ENCODE measurements at regions not wholly inside any gene's neighbourhood (a gene's known extent, or its start where the extent isn't known, plus 50 kb on each side); places are given as distances from the start of the nearest gene placed in this dataset.
A peak's percentile ranks its signal among the peaks of the same experiment; 100 is the strongest.
"Not testable (repeated sequence)": the region's sequence is repeated elsewhere in the genome, so short reads cannot be mapped to it uniquely, and the experiment has no call there.

- H3K27me3 ChIP-seq (ENCODE audit: control insufficient read depth, insufficient read depth), result no peaks in the 10 kb centered on the region
- intact Hi-C loops (cut with DNase I), result loop anchor here in 3 of 4 donors (5.0 kb wide), 1 partner anchor 275 kb away; no protein-coding TSS in a partner anchor
- H3K4me1 ChIP-seq (ENCODE audit: control insufficient read depth, insufficient read depth, low read length), result no peaks in the 10 kb centered on the region
- H3K9me3 ChIP-seq (ENCODE audit: control insufficient read depth, low read length), result no peaks in the 10 kb centered on the region
- ATAC-seq (no peak), DNase-seq (no peak)
- H3K4me3 ChIP-seq (ENCODE audit: low read length), result no peak overlapping the region
- no peak overlapping the region for H3K27ac ChIP-seq (ENCODE audit: low read length)
- WGBS, result 73% methylated on average over 4 of the region's 4 CpGs
These were observed 171.7 kb upstream of the ZCCHC13 start for GRCh38 chrX:74132280-74132679.

- Histone ChIP-seq H3K4me1 (ENCODE audit: control insufficient read depth, insufficient read depth, low read length) (no peaks in the 10 kb centered on the region), H3K9me3 (ENCODE audit: control insufficient read depth, low read length) (no peaks in the 10 kb centered on the region), H3K27ac (ENCODE audit: low read length) (no peak overlapping the region), H3K27me3 (ENCODE audit: control insufficient read depth, insufficient read depth) (no peaks in the 10 kb centered on the region), H3K4me3 (ENCODE audit: low read length) (no peak overlapping the region)
- DNase-seq (no peak), ATAC-seq (no peak)
- intact Hi-C loops (cut with DNase I), result no loop called here
- 83% methylated on average over 6 of the region's 6 CpGs for WGBS
These were observed 184.7 kb upstream of the ZCCHC13 start for GRCh38 chrX:74119016-74119910.

DNA sequence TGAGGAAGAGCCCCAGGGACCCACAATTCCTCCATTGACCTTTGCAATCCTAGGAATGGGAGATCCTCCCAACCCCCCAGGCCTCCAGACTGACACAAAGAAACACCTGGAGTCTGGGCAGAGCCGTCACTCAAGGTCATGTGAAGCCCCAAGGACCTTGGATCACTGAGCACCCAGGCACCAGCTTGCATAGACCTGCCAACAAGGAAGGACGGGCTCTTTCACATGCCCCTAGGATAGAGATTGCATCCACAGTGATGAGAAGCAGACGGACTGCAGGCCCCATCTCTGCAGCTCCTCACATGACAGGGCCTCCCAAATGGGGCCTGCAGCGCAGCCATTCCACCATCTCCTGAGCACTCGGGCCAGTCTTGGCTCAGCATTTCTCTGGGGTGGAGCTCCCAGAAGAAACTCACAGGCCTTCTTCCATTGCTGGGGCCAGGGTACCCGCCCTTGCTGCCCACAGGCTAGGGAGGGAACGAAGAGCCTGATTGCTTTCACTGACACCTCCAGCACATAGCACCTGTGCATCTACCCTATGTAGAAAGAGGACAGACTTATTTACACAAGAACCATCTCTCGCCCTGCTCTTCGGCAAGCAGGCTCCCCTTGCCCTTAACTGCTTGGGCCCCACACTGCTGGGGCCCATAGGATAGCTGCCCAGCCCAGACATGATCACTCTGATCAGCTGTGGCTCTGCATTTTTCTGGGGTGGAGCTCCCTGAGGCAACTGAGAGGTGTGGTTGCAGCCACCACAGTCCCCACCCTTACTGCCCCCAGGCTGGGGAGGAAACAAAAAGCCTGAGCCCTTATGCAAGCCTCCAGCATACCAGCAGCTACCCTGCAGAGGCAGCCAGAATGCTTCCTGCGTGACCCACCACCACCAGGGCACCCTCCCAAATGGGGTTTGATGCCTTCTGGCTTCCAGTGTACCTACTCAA lies 185.7 kb upstream of the ZCCHC13 start:
- ATAC-seq, result no peak
- H3K27ac ChIP-seq (ENCODE audit: low read length), result no peak overlapping the region
- WGBS, result 92% methylated on average over 10 of the region's 10 CpGs
- H3K4me1 ChIP-seq (ENCODE audit: control insufficient read depth, insufficient read depth, low read length), result no peaks in the 10 kb centered on the region
- DNase-seq, result no peak
- no peak overlapping the region for H3K4me3 ChIP-seq (ENCODE audit: low read length)
- intact Hi-C loops (cut with DNase I), result no loop called here
- H3K9me3 ChIP-seq (ENCODE audit: control insufficient read depth, low read length), result no peaks in the 10 kb centered on the region
- no peaks in the 10 kb centered on the region for H3K27me3 ChIP-seq (ENCODE audit: control insufficient read depth, insufficient read depth)

DNA sequence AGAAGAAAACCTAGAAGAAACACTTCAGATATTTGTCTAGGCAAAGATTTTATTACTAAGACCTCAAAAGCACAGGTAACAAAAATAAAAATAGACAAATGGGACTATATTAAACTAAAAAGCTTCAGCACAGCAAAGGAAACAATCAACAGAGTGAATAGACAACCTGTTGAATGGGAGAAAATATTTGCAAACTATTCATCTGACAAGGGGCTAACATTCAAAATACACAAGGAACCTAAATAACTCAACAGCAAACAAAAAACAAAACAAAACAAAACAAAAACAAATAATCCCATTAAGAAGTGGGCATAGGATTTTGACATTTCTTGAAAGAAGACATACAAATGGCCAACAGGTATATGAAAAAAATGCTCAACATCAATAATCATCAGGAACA lies 192.7 kb upstream of the ZCCHC13 start:
- Histone ChIP-seq H3K4me1 (ENCODE audit: control insufficient read depth, insufficient read depth, low read length) (no peaks in the 10 kb centered on the region), H3K4me3 (ENCODE audit: low read length) (no peak overlapping the region), H3K9me3 (ENCODE audit: control insufficient read depth, low read length) (no peaks in the 10 kb centered on the region), H3K27me3 (ENCODE audit: control insufficient read depth, insufficient read depth) (no peaks in the 10 kb centered on the region), H3K27ac (ENCODE audit: low read length) (no peak overlapping the region)
- DNase-seq (no peak), ATAC-seq (no peak)
- intact Hi-C loops (cut with DNase I), result no loop called here

- Histone ChIP-seq H3K4me3 (ENCODE audit: low read length) (no peak overlapping the region), H3K27me3 (ENCODE audit: control insufficient read depth, insufficient read depth) (no peaks in the 10 kb centered on the region), H3K4me1 (ENCODE audit: control insufficient read depth, insufficient read depth, low read length) (no peaks in the 10 kb centered on the region), H3K27ac (ENCODE audit: low read length) (no peak overlapping the region), H3K9me3 (ENCODE audit: control insufficient read depth, low read length) (no peaks in the 10 kb centered on the region)
- no peak for ATAC-seq
- no peak for DNase-seq
- intact Hi-C loops (cut with DNase I), result no loop called here
These were observed 196.3 kb upstream of the ZCCHC13 start for GRCh38 chrX:74107666-74108065.

DNA sequence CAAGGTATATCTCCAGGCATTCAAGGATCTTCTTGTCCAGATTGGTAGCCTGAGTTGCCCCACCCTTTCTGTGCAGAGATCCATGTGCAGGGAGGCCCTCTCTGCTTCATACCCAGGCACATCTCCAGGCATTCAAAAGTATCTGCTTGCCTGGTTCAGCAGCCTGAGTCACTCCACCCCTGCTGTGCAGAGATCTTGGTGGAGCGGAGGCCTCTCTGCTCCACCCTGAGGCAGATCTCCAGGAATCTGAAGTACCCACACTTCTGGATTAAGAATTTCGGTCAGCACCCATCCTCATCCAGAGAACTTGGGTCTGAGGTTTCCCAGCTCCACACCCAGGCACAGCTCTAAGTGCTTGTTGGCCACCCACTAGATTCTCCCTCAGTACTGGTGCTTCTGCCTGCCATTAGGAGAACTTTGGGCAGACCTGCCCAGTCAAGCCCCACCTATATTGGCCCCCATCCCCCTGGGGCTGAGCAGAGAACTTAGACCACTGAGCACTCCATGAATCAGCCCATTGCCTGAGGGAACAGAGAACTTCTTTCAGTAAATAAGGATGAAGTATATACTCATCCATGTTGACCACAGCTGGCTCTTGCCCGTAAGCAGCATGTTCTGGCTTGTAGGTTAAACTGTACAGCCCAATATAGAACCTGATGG lies 199.5 kb upstream of the ZCCHC13 start:
- Histone ChIP-seq H3K4me1 (ENCODE audit: control insufficient read depth, insufficient read depth, low read length) (no peaks in the 10 kb centered on the region), H3K4me3 (ENCODE audit: low read length) (no peak overlapping the region), H3K9me3 (ENCODE audit: control insufficient read depth, low read length) (no peaks in the 10 kb centered on the region), H3K27me3 (ENCODE audit: control insufficient read depth, insufficient read depth) (no peaks in the 10 kb centered on the region), H3K27ac (ENCODE audit: low read length) (no peak overlapping the region)
- intact Hi-C loops (cut with DNase I), result no loop called here
- WGBS, result 94% methylated on average over 3 of the region's 3 CpGs
- no peak for ATAC-seq
- no peak for DNase-seq

GRCh38 chrX:74098407-74098806 lies 205.6 kb upstream of the ZCCHC13 start:
- DNase-seq, result peak in 1 of 3 donors; percentile 58
- ATAC-seq; H3K9me3 ChIP-seq (ENCODE audit: control insufficient read depth, low read length); intact Hi-C loops (cut with DNase I); H3K27ac ChIP-seq (ENCODE audit: low read length); H3K27me3 ChIP-seq (ENCODE audit: control insufficient read depth, insufficient read depth); H3K4me1 ChIP-seq (ENCODE audit: control insufficient read depth, insufficient read depth, low read length); H3K4me3 ChIP-seq (ENCODE audit: low read length): not testable (repeated sequence)
- 97% methylated on average over 19 of the region's 31 CpGs for WGBS

GRCh38 chrX:74090049-74090448 lies 213.9 kb upstream of the ZCCHC13 start:
- no peak for ATAC-seq
- Histone ChIP-seq H3K4me3 (ENCODE audit: low read length) (no peak overlapping the region), H3K9me3 (ENCODE audit: control insufficient read depth, low read length) (no peaks in the 10 kb centered on the region), H3K27ac (ENCODE audit: low read length) (no peak overlapping the region), H3K4me1 (ENCODE audit: control insufficient read depth, insufficient read depth, low read length) (peaks cover 2% of the 10 kb centered on the region), H3K27me3 (ENCODE audit: control insufficient read depth, insufficient read depth) (no peaks in the 10 kb centered on the region)
- WGBS, result 28% methylated on average over 3 of the region's 3 CpGs
- intact Hi-C loops (cut with DNase I), result no loop called here
- no peak for DNase-seq

DNA sequence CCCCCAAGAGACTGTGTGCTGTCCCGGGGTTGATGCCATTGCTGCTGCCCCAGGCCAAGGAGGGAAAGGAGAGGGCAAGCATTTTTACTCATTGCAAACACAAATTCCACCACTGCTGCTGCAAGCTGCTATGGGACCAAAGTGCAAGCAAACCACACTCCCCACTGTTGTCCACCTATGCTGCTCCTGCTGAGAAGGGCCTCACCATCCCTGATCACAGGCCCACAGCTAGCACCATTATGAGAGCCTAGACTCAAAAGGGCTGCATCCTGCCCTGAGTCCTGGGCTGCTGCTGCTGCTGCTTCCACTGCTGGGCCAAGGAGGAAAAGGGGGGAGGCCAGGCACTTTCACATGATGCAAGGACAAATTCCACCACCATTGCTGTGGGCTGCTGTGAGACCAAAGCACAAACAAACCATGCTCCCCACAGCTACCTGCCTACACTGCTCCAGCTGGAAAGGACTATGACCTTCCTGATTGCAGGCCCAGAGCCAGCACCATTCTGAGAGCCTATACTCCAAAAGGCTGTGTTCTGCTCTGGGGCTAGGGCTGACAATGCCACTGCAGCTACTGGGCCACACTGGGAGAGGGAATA lies 218.2 kb upstream of the ZCCHC13 start:
- intact Hi-C loops (cut with DNase I), result no loop called here
- Histone ChIP-seq H3K27ac (ENCODE audit: low read length) (no peak overlapping the region), H3K9me3 (ENCODE audit: control insufficient read depth, low read length) (no peaks in the 10 kb centered on the region), H3K27me3 (ENCODE audit: control insufficient read depth, insufficient read depth) (no peaks in the 10 kb centered on the region), H3K4me3 (ENCODE audit: low read length) (no peak overlapping the region), H3K4me1 (ENCODE audit: control insufficient read depth, insufficient read depth, low read length) (peaks cover 2% of the 10 kb centered on the region)
- ATAC-seq, result no peak
- 86% methylated on average over 1 of the region's 1 CpG for WGBS
- DNase-seq, result no peak

DNA sequence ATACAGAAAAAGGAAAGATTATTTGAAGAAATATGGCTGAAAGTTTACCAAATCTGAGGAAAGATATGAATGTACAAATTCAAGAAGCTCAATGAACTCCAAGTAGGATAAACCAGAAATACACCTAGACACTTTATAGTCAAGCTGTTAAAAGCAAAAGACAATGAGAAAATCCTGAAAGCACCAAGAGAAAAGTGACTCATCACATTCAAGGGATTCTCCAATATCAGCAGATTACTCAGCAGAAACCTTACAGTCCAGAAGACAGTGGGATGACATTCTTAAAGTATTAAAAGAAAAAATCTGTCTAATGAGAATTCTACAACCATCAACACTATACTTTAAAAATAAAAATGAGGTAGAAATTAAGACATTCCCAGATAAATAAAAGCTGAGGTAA lies 223.8 kb upstream of the ZCCHC13 start:
- Histone ChIP-seq H3K27me3 (ENCODE audit: control insufficient read depth, insufficient read depth) (no peaks in the 10 kb centered on the region), H3K27ac (ENCODE audit: low read length) (no peak overlapping the region), H3K4me3 (ENCODE audit: low read length) (no peak overlapping the region), H3K4me1 (ENCODE audit: control insufficient read depth, insufficient read depth, low read length) (no peaks in the 10 kb centered on the region), H3K9me3 (ENCODE audit: control insufficient read depth, low read length) (no peaks in the 10 kb centered on the region)
- DNase-seq (no peak), ATAC-seq (no peak)
- intact Hi-C loops (cut with DNase I), result no loop called here

All from right cardiac atrium (tissue), 5 donors.